K562 (cell line): ENCODE measurements at regions not wholly inside any gene's neighbourhood (a gene's known extent, or its start where the extent isn't known, plus 50 kb on each side); places are given as distances from the start of the nearest gene placed in this dataset.

Experiments
- ATAC-seq: fragments of 200-7000 bp; cut with Tn5 transposase; 3 replicates; pipeline ENCODE4 v1.9.1; 2020; ENCODE audit warnings: moderate library complexity
- BruUV-seq: library from RNA; stranded (reverse); fragments of 400-500 nt; replicated peaks from 2 replicates; lab custom pipeline; 2021; lab: Mats Ljungman, UMichigan
- CTCF ChIA-PET: fragments of 300-600 bp; formaldehyde crosslinking; extraction: SDS; loops from one replicate; lab custom pipeline; 2021; ENCODE audit warnings: low intra/inter-chr PET ratio; lab: Yijun Ruan, JAX
- POLR2A ChIA-PET: fragments of 300-600, 350-650 bp; sonication (Branson Sonifier 250); formaldehyde crosslinking; extraction: SDS; loops from one replicate; lab custom pipeline; 2021; ENCODE audit warnings: antibody characterized with exemption, inconsistent platforms; lab: Yijun Ruan, JAX
- DNase-seq, 4 experiments: peaks; one replicate each; pipeline versions ENCODE4 v3.0.0 to v3.0.0-alpha.2; 2011 to 2018; ENCODE audit warnings: low spot score in 3 of 4, mixed read lengths in 3 of 4; ENCODE audit errors: extremely low read depth in 1 of 4
- FAIRE-seq: peaks from 2 replicates; lab custom pipeline; 2011; peaks lifted over from hg19 to GRCh38; lab: Jason Lieb, UNC
- H2AFZ ChIP-seq: 2 replicates; pipeline ENCODE4 v1.6.0; 2011; ENCODE audit warnings: low read depth, low read length, control low read depth, inconsistent platforms
- H3K27ac ChIP-seq: fragments of 200-600 bp; 3 replicates; pipeline ENCODE4 v1.8.0; 2011; ENCODE audit warnings: low read depth, mild to moderate bottlenecking, control low read depth, inconsistent platforms, low read length, moderate library complexity, mixed read lengths; ENCODE audit errors: extremely low read depth
- H3K27me3 ChIP-seq, 2 experiments: fragments of 300-600 bp in 1 of 2; 2 replicates in 1 of 2; 3 replicates in 1 of 2; pipeline versions ENCODE4 v1.6.0 to v1.8.0; 2011; ENCODE audit warnings: inconsistent platforms in 2 of 2, low read length in 2 of 2, mild to moderate bottlenecking in 1 of 2, mixed read lengths in 1 of 2, moderate library complexity in 1 of 2; ENCODE audit not compliant: control insufficient read depth in 2 of 2, insufficient read depth in 2 of 2
- H3K36me3 ChIP-seq: fragments of 300-600 bp; 3 replicates; pipeline ENCODE4 v1.8.0; 2011; ENCODE audit warnings: mild to moderate bottlenecking, low read length, inconsistent platforms; ENCODE audit not compliant: control insufficient read depth, insufficient read depth
- H3K4me1 ChIP-seq, 2 experiments: fragments of 200-600 bp in 1 of 2; replicated peaks in 1 of 2; 2 replicates in 1 of 2; 3 replicates in 1 of 2; pipeline versions ENCODE4 v1.5.1 to v1.8.0; 2011; ENCODE audit warnings: inconsistent platforms in 2 of 2, low read length in 2 of 2, mild to moderate bottlenecking in 1 of 2, mixed read lengths in 1 of 2, moderate library complexity in 1 of 2; ENCODE audit not compliant: control insufficient read depth in 2 of 2, insufficient read depth in 2 of 2
- H3K4me2 ChIP-seq: 2 replicates; pipeline ENCODE4 v1.6.1; 2011; ENCODE audit warnings: low read length, control low read depth, inconsistent platforms, mixed read lengths; ENCODE audit not compliant: insufficient read depth
- H3K4me3 ChIP-seq: fragments of 200-600 bp; sonication (generic), shearing (Covaris generic); 2 replicates; pipeline ENCODE4 v1.5.1; 2016; ENCODE audit warnings: control low read depth, inconsistent platforms
- H3K79me2 ChIP-seq: fragments of 200-600 bp; 3 replicates; pipeline ENCODE4 v1.8.0; 2011; ENCODE audit warnings: low read length, inconsistent platforms; ENCODE audit not compliant: control insufficient read depth, insufficient read depth
- H3K9ac ChIP-seq, 2 experiments: 2 replicates each; pipeline versions ENCODE4 v1.6.0 to v1.6.1; 2011; ENCODE audit warnings: low read depth in 2 of 2, low read length in 2 of 2, control low read depth in 1 of 2, inconsistent platforms in 1 of 2, mild to moderate bottlenecking in 1 of 2, mixed read lengths in 1 of 2; ENCODE audit not compliant: insufficient read depth in 1 of 2
- H3K9me1 ChIP-seq: one replicate; pipeline ENCODE4 v1.6.0; 2011; ENCODE audit warnings: inconsistent platforms, mild to moderate bottlenecking, low read length, moderate library complexity; ENCODE audit not compliant: control insufficient read depth, insufficient read depth
- H3K9me3 ChIP-seq: replicated peaks from 2 replicates; pipeline ENCODE4 v1.5.1; 2011; ENCODE audit warnings: low read depth, low read length, inconsistent platforms; ENCODE audit not compliant: control insufficient read depth, insufficient read depth
- H4K20me1 ChIP-seq: replicated peaks from 2 replicates; pipeline ENCODE4 v1.6.1; 2011; ENCODE audit warnings: low read length, inconsistent platforms, mixed read lengths; ENCODE audit not compliant: control insufficient read depth, insufficient read depth
- HCFC1 ChIP-seq: IDR thresholded peaks from 2 replicates; pipeline ENCODE4 v1.6.1; 2012; ENCODE audit warnings: low read depth, low read length, improper control_type of control experiment
- SP2 ChIP-seq: IDR thresholded peaks from 2 replicates; pipeline ENCODE4 v1.6.1; 2011; ENCODE audit warnings: mild to moderate bottlenecking, low read depth, low read length, moderate library complexity; ENCODE audit not compliant: poor library complexity, severe bottlenecking; ENCODE audit errors: extremely low read depth
- ZBTB8A ChIP-seq: fragments of 450-650 bp; IDR thresholded peaks from 2 replicates; pipeline ENCODE4 v1.6.1; 2018; ENCODE audit warnings: mild to moderate bottlenecking, moderate library complexity; ENCODE audit not compliant: partially characterized antibody
- ZNF224 ChIP-seq: sonication (generic); formaldehyde crosslinking; IDR thresholded peaks from 2 replicates; pipeline ENCODE4 v1.8.0; 2022; ENCODE audit warnings: mild to moderate bottlenecking, missing genetic modification reagents
- ZNF23 ChIP-seq: fragments of 250-450 bp; sonication (Bioruptor Pico); IDR thresholded peaks from 2 replicates; pipeline ENCODE4 v1.4.0; 2020; ENCODE audit warnings: mild to moderate bottlenecking
- ZNF518B ChIP-seq: fragments of 250-450 bp; sonication (Bioruptor Pico); IDR thresholded peaks from 2 replicates; pipeline ENCODE4 v1.5.0; 2021; ENCODE audit warnings: mild to moderate bottlenecking, moderate library complexity
- ZNF589 ChIP-seq: fragments of 200-800 bp; sonication (Bioruptor generic); IDR thresholded peaks from 2 replicates; pipeline ENCODE4 v1.6.1; 2016; ENCODE audit warnings: low read depth, missing genetic modification characterization, missing compliant biosample characterization
- WGBS: fragments of 100-300 bp; shearing (Covaris generic); methylation state at CpG from one replicate; pipeline ENCODE4 v1.1.6; 2016; ENCODE audit warnings: low coverage, mixed read lengths; ENCODE audit not compliant: insufficient coverage; ENCODE audit errors: missing lambda C conversion rate; 5-methylcytosine and 5-hydroxymethylcytosine counted together
- in situ Hi-C: fragments of 300-500 bp; cut with MboI; formaldehyde crosslinking; loops from 4 replicates; pipeline ENCODE4 v1.15.0; 2018; ENCODE audit warnings: inconsistent platforms, mixed read lengths
- intact Hi-C: fragments of 100-400 bp; cut with micrococcal nuclease; formaldehyde crosslinking; loops from 2 replicates; pipeline ENCODE4 v1.14.2; 2022
- TF ChIP-seq, protein P1 (sequence below): fragments of 450-650 bp; formaldehyde crosslinking; IDR thresholded peaks from 2 replicates; pipeline ENCODE4 v1.4.0; 2022; ENCODE audit warnings: missing genetic modification characterization
- TF ChIP-seq, protein P2 (sequence below): fragments of 250-450 bp; sonication (Bioruptor Pico); IDR thresholded peaks from 2 replicates; pipeline ENCODE4 v1.4.0; 2020; ENCODE audit warnings: mild to moderate bottlenecking
- TF ChIP-seq, protein P3 (sequence below): fragments of 150-350 bp; conservative IDR thresholded peaks from 2 replicates; pipeline ENCODE4 v1.6.1; 2014; ENCODE audit warnings: low read length

DNA sequence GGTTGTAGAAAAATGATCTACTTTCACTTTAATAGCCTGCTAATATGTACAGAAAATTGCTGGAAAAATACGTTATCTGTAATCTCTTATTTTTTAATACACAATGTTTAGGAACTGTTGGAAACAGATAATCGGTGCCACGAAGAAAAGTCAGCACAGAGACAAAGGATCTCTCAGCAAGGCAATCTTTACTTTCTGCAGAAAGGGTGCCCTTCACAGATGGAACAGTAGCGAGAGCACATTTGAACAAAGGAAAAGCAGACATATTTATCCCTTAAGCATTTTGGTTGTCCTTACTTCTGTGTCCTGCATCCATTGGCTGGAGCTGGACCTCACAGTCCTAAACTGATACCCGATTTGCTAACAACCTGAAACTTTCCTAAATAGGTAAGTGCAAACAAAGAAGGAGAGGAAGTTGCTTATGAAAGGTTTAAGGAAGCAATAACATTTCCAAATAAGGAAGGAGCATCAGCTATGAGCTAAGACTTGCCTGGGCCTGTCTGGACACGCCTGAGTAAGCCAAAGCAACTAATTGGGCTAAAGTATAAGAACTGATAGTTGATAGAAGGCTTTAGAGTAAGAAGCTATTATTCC, 640.0 kb downstream of the SH2D4B start:
- Histone ChIP-seq H3K36me3 (no peaks in the 10 kb centered on the region), H2AFZ (no peak overlapping the region), H3K9ac (no peak overlapping the region), H3K79me2 (no peaks in the 10 kb centered on the region), H3K27ac (no peak overlapping the region), H3K4me1 (no peaks in the 10 kb centered on the region), H3K9me1 (no peaks in the 10 kb centered on the region), H3K9me3 (peaks cover 2% of the 10 kb centered on the region; the same call in 1 of the 2 replicates), H3K27me3 (no peaks in the 10 kb centered on the region), H3K4me3 (no peak overlapping the region), H3K4me2 (no peak overlapping the region), H4K20me1 (no peaks in the 10 kb centered on the region)
- intact Hi-C loops (no loop called here), in situ Hi-C loops (no loop called here)
- ChIA-PET POLR2A (interaction anchor here (0.8 kb wide), 1 partner anchor 210 kb away, joined by 4 read pairs; no protein-coding TSS in a partner anchor), CTCF (no interaction called here)
- BruUV-seq: no TSS peak
- TF ChIP-seq, protein P1, sequence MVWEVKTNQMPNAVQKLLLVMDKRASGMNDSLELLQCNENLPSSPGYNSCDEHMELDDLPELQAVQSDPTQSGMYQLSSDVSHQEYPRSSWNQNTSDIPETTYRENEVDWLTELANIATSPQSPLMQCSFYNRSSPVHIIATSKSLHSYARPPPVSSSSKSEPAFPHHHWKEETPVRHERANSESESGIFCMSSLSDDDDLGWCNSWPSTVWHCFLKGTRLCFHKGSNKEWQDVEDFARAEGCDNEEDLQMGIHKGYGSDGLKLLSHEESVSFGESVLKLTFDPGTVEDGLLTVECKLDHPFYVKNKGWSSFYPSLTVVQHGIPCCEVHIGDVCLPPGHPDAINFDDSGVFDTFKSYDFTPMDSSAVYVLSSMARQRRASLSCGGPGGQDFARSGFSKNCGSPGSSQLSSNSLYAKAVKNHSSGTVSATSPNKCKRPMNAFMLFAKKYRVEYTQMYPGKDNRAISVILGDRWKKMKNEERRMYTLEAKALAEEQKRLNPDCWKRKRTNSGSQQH: no peak
- TF ChIP-seq ZBTB8A (no peak), SP2 (no peak), ZNF518B (no peak), ZNF224 (CRISPR knock-in tag) (no peak), ZNF589 (CRISPR knock-in tag) (no peak), HCFC1 (no peak), ZNF23 (CRISPR knock-in tag) (no peak)
- TF ChIP-seq, protein P2, sequence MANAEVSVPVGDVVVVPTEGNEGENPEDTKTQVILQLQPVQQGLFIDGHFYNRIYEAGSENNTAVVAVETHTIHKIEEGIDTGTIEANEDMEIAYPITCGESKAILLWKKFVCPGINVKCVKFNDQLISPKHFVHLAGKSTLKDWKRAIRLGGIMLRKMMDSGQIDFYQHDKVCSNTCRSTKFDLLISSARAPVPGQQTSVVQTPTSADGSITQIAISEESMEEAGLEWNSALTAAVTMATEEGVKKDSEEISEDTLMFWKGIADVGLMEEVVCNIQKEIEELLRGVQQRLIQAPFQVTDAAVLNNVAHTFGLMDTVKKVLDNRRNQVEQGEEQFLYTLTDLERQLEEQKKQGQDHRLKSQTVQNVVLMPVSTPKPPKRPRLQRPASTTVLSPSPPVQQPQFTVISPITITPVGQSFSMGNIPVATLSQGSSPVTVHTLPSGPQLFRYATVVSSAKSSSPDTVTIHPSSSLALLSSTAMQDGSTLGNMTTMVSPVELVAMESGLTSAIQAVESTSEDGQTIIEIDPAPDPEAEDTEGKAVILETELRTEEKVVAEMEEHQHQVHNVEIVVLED (CRISPR knock-in tag): no peak
- TF ChIP-seq, protein P3, sequence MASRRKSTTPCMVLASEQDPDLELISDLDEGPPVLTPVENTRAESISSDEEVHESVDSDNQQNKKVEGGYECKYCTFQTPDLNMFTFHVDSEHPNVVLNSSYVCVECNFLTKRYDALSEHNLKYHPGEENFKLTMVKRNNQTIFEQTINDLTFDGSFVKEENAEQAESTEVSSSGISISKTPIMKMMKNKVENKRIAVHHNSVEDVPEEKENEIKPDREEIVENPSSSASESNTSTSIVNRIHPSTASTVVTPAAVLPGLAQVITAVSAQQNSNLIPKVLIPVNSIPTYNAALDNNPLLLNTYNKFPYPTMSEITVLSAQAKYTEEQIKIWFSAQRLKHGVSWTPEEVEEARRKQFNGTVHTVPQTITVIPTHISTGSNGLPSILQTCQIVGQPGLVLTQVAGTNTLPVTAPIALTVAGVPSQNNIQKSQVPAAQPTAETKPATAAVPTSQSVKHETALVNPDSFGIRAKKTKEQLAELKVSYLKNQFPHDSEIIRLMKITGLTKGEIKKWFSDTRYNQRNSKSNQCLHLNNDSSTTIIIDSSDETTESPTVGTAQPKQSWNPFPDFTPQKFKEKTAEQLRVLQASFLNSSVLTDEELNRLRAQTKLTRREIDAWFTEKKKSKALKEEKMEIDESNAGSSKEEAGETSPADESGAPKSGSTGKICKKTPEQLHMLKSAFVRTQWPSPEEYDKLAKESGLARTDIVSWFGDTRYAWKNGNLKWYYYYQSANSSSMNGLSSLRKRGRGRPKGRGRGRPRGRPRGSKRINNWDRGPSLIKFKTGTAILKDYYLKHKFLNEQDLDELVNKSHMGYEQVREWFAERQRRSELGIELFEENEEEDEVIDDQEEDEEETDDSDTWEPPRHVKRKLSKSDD: no peak
- ATAC-seq: no peak
- DNase-seq: no peak
- no peak for FAIRE-seq
- WGBS: 0% methylated on average over 6 of the region's 6 CpGs
